Right renal pelvis (tissue), 4 donors: ENCODE measurements at regions not wholly inside any gene's neighbourhood (a gene's known extent, or its start where the extent isn't known, plus 50 kb on each side); places are given as distances from the start of the nearest gene placed in this dataset.
A peak's percentile ranks its signal among the peaks of the same experiment; 100 is the strongest.

ENCODE experiments used
- DNase-seq, 4 donors: peaks; one replicate each; pipeline ENCODE4 v3.0.0-alpha.2; 2013; ENCODE audit warnings: low read depth in 4 of 4, low spot score in 3 of 4, missing footprints in 1 of 4

- DNase-seq: no peak
Observed at GRCh38 chr11:13103962-13104554, 94.9 kb downstream of the RASSF10 start.

- no peak for DNase-seq
Observed at GRCh38 chr11:13104619-13105236, 95.6 kb downstream of the RASSF10 start.

DNA sequence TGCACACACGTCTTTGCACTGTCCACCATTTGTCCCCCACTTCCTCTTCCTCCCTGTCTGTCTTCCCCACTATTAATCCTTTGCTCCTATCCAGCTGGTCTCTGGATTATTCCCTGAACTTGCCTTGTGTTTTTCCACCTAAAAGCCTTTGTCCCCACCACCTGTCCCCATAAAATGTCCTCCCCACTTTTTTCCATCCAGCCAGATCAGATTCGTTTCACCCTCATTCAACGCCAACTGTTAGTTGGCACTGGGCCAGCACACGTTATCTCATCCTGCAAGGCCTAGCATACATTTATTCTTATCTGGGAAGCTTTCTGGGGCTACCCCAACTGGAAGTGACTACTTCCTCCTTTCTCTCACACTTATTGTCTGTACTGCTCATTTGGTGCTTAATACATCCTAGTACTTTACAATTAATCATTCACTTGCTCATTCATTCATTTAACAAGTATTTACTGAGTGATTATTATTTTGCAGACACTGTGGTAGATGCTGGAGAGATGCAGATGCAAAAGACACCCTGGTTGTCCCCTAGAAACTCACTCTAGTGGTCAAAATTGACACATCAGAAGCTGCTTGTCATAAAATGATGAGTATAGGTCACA is 96.2 kb downstream of the RASSF10 start:
- DNase-seq: no peak

DNA sequence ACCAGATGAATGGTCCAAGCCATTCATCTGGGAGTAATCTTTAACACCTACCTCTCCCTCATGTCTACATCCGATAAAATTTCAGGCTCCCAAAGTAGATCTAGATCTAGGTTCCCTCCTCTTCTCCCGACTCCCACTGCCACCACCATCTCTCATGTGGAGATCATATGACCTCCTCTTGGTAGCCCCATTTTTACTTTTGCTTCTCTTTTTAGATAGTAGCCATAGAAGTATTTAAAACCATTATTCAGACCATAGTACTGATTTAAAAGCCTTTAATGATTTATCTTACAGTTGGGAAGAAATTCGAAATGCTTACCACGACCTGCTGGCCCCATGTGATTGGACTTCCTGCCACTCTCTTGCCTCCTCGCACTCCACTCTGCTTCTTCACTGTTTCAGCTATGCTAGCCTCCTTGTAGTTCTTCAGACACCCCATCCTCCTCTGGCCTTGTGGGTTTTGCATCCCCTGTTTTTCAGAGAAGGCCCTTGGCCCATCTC is 98.5 kb downstream of the RASSF10 start:
- no peak for DNase-seq

DNA sequence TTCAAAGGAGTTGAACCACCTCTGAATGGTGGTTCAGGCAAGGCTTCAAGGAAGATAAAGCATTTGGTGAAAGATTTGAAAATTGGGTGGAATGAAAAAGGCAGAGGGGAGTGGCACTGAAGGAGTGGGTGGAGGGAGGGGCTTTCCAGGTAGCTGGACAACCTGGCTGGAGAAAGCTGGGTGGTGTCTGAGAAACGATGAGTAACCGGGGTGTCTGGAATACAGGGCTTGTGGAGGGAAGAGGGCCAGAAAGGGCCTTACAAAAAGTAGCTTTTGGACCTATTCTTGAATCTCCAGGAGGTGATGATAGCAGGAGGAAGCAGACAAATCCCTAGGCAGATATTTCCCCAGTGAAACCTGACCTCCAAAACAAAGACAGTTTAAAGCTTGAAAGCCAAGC is 99.3 kb downstream of the RASSF10 start:
- DNase-seq: no peak

DNA sequence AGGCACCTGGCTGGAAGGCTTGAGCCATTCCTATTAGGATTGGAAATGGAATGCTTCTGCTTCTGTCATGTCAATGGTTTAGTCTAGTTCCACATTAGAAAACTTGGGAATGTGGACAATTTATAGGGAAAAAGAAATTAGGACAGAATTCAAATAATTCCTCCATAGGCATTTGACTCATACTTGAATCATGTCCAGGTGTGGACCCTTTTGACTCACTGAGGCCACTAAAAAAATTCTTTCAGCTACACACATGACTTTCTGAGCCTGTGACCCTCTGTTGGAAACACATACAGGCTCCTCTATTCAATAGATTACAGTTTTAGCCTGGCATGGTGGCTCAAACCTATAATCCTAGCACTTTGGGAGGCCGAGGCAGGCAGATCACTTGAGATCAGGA is 100.5 kb downstream of the RASSF10 start:
- DNase-seq: no peak

DNA sequence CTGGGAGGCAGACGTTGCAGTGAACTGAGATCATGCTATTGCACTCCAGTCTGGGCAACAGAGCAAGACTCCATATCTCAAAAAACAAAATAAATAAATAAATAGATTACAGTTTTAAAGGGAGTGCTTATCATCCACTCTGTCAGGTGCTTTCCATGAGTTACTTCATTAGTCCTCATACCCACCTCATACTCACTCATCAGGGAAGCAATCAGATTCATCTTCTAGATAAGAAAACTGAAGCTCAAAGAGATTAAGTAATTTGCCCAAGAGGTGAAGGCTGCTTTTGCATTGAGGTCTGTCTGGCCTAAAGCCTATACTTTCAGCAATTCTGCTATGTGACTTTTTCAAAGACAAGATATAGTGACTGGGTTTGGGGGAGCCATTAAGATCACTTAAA is 101.0 kb downstream of the RASSF10 start:
- no peak for DNase-seq

- DNase-seq: no peak
Observed at GRCh38 chr11:13110929-13111812, 102.1 kb downstream of the RASSF10 start.

GRCh38 chr11:13111813-13112130 is 102.7 kb downstream of the RASSF10 start:
- no peak for DNase-seq

DNA sequence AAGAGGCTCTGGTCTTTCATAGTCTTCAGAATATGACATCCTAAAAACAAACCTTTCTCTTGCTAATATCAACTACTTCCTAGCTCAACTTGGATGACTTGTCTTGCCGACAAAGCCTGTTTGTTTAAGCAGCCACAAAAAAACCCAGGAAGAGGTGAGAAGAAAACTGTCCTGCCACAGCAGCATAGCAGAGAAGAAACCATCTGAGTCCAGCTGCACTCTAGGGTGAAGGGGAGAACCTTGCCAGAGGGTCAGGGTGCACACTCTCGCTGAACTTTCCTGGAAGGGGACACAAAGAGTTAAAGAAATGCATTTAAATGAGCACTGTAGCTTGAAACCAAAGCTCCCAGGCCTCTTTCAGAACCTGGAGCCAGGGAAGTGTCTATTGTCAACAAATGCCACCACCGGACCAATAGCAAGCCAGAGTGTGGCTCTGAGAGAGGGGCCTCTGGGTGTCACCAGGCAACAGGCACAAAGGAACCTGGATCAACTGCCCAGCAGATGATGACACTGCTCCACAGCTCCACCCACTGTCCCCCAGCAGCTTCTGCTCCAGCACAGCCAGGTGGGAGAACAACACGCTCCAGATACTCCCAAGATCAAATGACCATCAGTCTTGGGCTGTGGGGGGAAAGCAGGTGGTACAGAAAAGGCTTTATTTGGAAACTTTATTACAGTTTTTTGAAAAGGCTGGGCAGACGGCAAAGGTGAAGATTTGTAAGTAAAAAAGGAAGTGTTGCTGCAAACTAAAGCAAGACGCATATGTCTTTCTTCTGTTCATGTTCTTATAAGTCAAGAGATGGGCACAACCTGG is 105.7 kb downstream of the RASSF10 start:
- peak in 3 of 4 donors; percentile 50 to 65 (median 62) for DNase-seq

GRCh38 chr11:13115380-13115675 is 106.2 kb downstream of the RASSF10 start:
- DNase-seq: no peak

GRCh38 chr11:13116491-13116890 is 107.4 kb downstream of the RASSF10 start:
- DNase-seq: no peak

GRCh38 chr11:13117344-13117743 is 108.2 kb downstream of the RASSF10 start:
- DNase-seq: no peak

DNA sequence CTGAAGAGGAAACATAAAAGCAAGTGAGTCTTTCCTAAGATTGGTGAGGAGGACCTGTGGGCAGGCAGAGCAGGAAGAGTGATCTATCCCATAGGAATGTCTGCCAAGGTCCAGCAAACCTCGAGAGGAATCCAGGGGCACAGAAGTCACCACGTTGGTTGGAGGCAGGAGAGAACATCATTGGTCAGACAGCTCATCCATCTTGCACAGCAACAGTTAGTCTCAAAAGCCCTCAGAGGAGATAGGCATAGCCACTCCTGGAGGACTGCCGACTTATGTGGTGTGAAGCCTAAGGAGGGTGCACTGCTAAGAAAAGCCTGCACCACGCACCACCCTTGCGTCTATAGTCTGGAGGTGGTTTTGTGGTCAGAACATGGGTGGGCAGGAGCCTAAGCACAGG is 109.1 kb downstream of the RASSF10 start:
- no peak for DNase-seq

- no peak for DNase-seq
Observed at GRCh38 chr11:13118650-13119049, 109.5 kb downstream of the RASSF10 start.

DNA sequence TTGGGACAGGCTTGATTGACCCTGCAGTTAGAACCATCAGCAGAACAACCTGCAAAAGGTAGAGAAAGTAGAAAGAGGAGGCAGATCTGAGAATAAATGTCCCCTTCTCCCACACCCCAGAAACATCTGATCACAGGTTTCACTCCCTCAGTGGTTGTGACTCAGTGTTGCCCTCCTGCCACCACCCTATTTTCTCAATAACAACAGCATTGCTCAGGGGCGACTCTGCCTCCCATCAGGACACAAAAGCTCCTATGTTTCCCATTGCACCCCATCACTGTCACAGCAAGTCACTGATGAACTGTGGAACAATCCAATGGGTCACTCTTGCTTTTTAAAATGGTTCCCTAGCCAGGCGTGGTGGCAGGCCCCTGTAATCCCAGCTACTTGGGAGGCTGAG is 110.2 kb downstream of the RASSF10 start:
- no peak for DNase-seq

DNA sequence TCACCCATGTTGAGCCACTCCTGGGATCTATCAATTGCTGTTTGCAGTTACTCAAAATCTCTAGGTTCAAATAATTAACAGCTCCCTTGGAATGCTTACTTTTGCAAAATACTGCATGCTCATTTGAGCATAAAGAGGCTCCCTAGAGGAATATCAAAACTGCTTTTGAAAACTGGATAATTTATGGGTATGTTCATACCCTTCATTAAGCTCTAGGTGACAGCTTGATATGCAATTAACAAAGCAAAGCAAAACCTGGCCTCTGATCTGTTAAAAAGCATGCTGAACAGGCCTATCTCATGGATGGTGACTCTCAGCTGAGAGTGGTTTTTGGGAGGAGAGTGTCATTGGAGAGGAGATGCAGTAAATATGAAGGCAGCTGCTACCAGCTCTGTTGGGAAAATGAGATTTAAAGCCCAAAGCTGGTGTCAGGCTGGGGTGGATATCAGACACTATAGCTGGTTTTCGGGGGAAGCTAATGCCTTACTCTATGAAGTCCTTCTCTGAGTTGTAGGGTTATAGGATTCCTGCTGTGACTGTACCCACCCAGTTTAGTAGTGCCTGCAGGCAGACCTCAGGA is 110.9 kb downstream of the RASSF10 start:
- no peak for DNase-seq

- DNase-seq: no peak
Observed at GRCh38 chr11:13120691-13121090, 111.6 kb downstream of the RASSF10 start.

- DNase-seq: peak in 1 of 4 donors; percentile 60
Observed at GRCh38 chr11:13126430-13126829, 117.3 kb downstream of the RASSF10 start.

DNA sequence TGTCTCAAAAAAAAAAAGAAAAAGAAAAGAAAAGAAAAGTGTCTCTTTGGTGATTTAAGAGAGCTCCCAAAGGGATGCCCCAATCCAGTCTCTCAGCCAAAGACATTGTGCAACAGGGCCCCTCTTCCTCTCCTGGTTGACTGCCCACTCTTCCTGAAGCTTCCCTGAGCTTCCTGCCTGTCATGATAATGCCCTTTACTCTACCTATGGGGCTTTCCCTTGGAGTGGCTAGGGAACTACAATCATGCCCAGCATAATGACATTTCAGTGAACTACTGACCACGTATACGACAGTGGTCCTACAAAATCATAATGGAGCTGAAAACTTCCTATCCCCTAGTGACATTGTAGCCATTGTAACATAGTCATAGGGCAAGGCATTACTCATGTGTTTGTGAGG is 118.0 kb downstream of the RASSF10 start:
- DNase-seq: no peak
